Osteocyte (in vitro differentiated cells): ENCODE measurements at regions not wholly inside any gene's neighbourhood (a gene's known extent, or its start where the extent isn't known, plus 50 kb on each side); places are given as distances from the start of the nearest gene placed in this dataset.
"Not testable (repeated sequence)": the region's sequence is repeated elsewhere in the genome, so short reads cannot be mapped to it uniquely, and the experiment has no call there.

Experiments used
- DNase-seq: peaks from one replicate; pipeline ENCODE4 v3.0.0; 2021; ENCODE audit warnings: mixed read lengths; ENCODE audit not compliant: unreplicated experiment; ENCODE audit errors: extremely low spot score
- H3K27ac Mint-ChIP-seq: one replicate; pipeline ENCODE4 v1.8.0; 2021; ENCODE audit warnings: mild to moderate bottlenecking, mixed read lengths; ENCODE audit not compliant: unreplicated experiment
- H3K27me3 Mint-ChIP-seq: one replicate; pipeline ENCODE4 v1.8.0; 2021; ENCODE audit warnings: mixed read lengths; ENCODE audit not compliant: unreplicated experiment
- H3K36me3 Mint-ChIP-seq: one replicate; pipeline ENCODE4 v1.8.0; 2021; ENCODE audit warnings: mixed read lengths; ENCODE audit not compliant: unreplicated experiment
- H3K4me1 Mint-ChIP-seq: one replicate; pipeline ENCODE4 v1.8.0; 2021; ENCODE audit warnings: mixed read lengths; ENCODE audit not compliant: unreplicated experiment
- H3K4me3 Mint-ChIP-seq: one replicate; pipeline ENCODE4 v1.8.0; 2021; ENCODE audit warnings: mild to moderate bottlenecking, moderate library complexity, mixed read lengths; ENCODE audit not compliant: unreplicated experiment
- H3K9me3 Mint-ChIP-seq: one replicate; pipeline ENCODE4 v1.8.0; 2021; ENCODE audit warnings: mixed read lengths; ENCODE audit not compliant: unreplicated experiment
- CTCF ChIP-seq: fragments of 200-600 bp; sonication (generic); IDR thresholded peaks from 2 replicates; pipeline ENCODE4 v1.5.0; 2021; ENCODE audit warnings: antibody characterized with exemption, mild to moderate bottlenecking, moderate library complexity

GRCh38 chr16:51237207-51237606 is 86.1 kb upstream of the SALL1 start:
- TF ChIP-seq CTCF, result no peak
- Mint-ChIP-seq H3K36me3 (no peaks in the 10 kb centered on the region), H3K9me3 (peaks cover 8% of the 10 kb centered on the region), H3K4me3 (no peak overlapping the region), H3K4me1 (no peaks in the 10 kb centered on the region), H3K27ac (no peak overlapping the region), H3K27me3 (no peaks in the 10 kb centered on the region)
- no peak for DNase-seq

- Mint-ChIP-seq H3K27ac (no peak overlapping the region), H3K4me1 (no peaks in the 10 kb centered on the region), H3K27me3 (no peaks in the 10 kb centered on the region), H3K4me3 (no peak overlapping the region), H3K9me3 (peaks cover 4% of the 10 kb centered on the region), H3K36me3 (no peaks in the 10 kb centered on the region)
- no peak for DNase-seq
- no peak for TF ChIP-seq CTCF
These were observed 85.5 kb upstream of the SALL1 start for GRCh38 chr16:51236583-51236982.

- H3K4me3 Mint-ChIP-seq, result no peak overlapping the region
- DNase-seq, result no peak
- TF ChIP-seq CTCF, result no peak
- H3K27me3 Mint-ChIP-seq, result no peaks in the 10 kb centered on the region
- no peak overlapping the region for H3K27ac Mint-ChIP-seq
- no peaks in the 10 kb centered on the region for H3K9me3 Mint-ChIP-seq
- no peaks in the 10 kb centered on the region for H3K36me3 Mint-ChIP-seq
- H3K4me1 Mint-ChIP-seq, result no peaks in the 10 kb centered on the region
These were observed 80.6 kb upstream of the SALL1 start for GRCh38 chr16:51231702-51232101.

DNA sequence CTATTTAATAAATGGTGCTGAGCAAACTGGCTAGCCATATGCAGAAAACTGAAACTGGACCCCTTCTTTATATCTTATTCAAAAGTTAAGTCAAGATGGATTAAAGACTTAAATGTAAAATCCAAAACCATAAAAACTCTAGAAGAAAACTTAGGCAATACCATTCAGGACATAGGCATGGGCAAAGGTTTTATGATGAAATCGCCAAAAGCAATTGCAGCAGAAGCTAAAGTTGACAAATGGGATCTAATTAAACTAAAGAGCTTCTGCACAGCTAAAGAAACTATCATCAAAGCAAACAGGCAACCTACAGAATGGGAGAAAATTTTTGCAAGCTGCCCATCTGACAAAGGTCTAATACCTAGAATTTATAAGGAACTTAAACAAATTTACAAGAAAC is 79.0 kb upstream of the SALL1 start:
- not testable (repeated sequence) for H3K27ac Mint-ChIP-seq, H3K36me3 Mint-ChIP-seq, H3K4me1 Mint-ChIP-seq, H3K4me3 Mint-ChIP-seq, H3K27me3 Mint-ChIP-seq, H3K9me3 Mint-ChIP-seq, DNase-seq

DNA sequence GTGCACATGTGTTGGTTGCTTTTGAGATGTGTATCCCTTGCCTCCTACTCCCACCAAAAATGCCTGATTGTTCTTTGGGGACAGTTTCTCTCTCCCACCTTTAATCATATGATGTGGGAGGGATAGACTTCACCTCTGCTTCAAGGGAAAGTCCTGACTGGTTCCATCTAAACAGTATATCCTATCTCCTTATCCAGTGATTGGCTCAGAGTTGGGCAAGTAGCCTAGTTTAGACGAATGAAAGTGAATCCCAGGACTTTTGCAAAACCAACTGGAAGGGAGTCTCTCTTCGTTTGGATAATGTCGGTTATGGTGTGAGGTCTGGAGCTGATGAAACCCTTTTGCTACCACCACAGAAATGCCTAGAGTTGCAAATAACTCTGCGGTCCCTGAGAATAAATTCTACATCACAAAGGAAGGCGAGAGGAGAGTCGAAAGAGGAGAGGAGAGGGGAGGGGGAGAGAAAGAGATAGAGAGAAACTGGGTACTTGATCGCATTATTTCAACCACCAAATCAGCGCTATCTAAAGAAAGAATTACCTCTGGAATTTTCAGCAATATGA is 77.1 kb upstream of the SALL1 start:
- TF ChIP-seq CTCF, result no peak
- no peak overlapping the region for H3K4me3 Mint-ChIP-seq
- no peaks in the 10 kb centered on the region for H3K9me3 Mint-ChIP-seq
- DNase-seq, result no peak
- H3K36me3 Mint-ChIP-seq, result no peaks in the 10 kb centered on the region
- H3K4me1 Mint-ChIP-seq, result no peaks in the 10 kb centered on the region
- H3K27me3 Mint-ChIP-seq, result no peaks in the 10 kb centered on the region
- no peak overlapping the region for H3K27ac Mint-ChIP-seq

- no peak for DNase-seq
- no peaks in the 10 kb centered on the region for H3K36me3 Mint-ChIP-seq
- H3K9me3 Mint-ChIP-seq, result no peaks in the 10 kb centered on the region
- H3K27ac Mint-ChIP-seq, result no peak overlapping the region
- H3K4me3 Mint-ChIP-seq, result no peak overlapping the region
- no peak for TF ChIP-seq CTCF
- H3K27me3 Mint-ChIP-seq, result no peaks in the 10 kb centered on the region
- H3K4me1 Mint-ChIP-seq, result no peaks in the 10 kb centered on the region
These were observed 74.8 kb upstream of the SALL1 start for GRCh38 chr16:51225878-51226277.
